Left colon (tissue), 2 donors: ENCODE measurements at regions not wholly inside any gene's neighbourhood (a gene's known extent, or its start where the extent isn't known, plus 50 kb on each side); places are given as distances from the start of the nearest gene placed in this dataset.
A peak's percentile ranks its signal among the peaks of the same experiment; 100 is the strongest.
"Not testable (repeated sequence)": the region's sequence is repeated elsewhere in the genome, so short reads cannot be mapped to it uniquely, and the experiment has no call there.

Experiments used
- ATAC-seq: fragments of 200-7000 bp; cut with Tn5 transposase; one replicate; pipeline ENCODE4 v1.9.1; 2020; ENCODE audit warnings: mild to moderate bottlenecking, moderate library complexity
- DNase-seq, 2 donors: peaks; one replicate each; pipeline ENCODE4 v3.0.0-alpha.2; 2020
- intact Hi-C, 2 donors: fragments of 100-400 bp; cut with DNase I in 1 of 2; cut with micrococcal nuclease in 1 of 2; formaldehyde crosslinking; loops; one replicate each; pipeline versions ENCODE4 v1.11.2 to v1.14.0; 2022; cut with DNase I, micrococcal nuclease
- donor health status: DM: no; HTN: no; CAD: no.
- donor health status: DM: yes; HTN: yes; CAD: no.

- intact Hi-C loops = no loop called here
- no peak for DNase-seq
- ATAC-seq = peak; percentile 48
Measured at GRCh38 chr5:155625897-155626543, 612.5 kb downstream of the KIF4B start.

- intact Hi-C loops = no loop called here
Measured at GRCh38 chr5:155626592-155626991, 613.0 kb downstream of the KIF4B start.

GRCh38 chr5:155628346-155628745, 614.8 kb downstream of the KIF4B start:
- ATAC-seq (peak; percentile 56), DNase-seq (peak in 1 of 2 donors; percentile 9)
- intact Hi-C loops = no loop called here

More at GRCh38 chr5:155626592-155626991, 613.0 kb downstream of the KIF4B start:
- no peak for ATAC-seq
- DNase-seq = no peak

GRCh38 chr5:155629597-155629996, 616.0 kb downstream of the KIF4B start:
- intact Hi-C loops = no loop called here
- no peak for DNase-seq
- peak; percentile 30 for ATAC-seq

GRCh38 chr5:155631116-155631515, 617.6 kb downstream of the KIF4B start:
- intact Hi-C loops = no loop called here
- DNase-seq (no peak), ATAC-seq (peak; percentile 36)

- intact Hi-C loops = no loop called here
- no peak for DNase-seq
- ATAC-seq = no peak
Measured at GRCh38 chr5:155633338-155633957, 619.9 kb downstream of the KIF4B start.

GRCh38 chr5:155649666-155650065, 636.1 kb downstream of the KIF4B start:
- no peak for ATAC-seq
- intact Hi-C loops = no loop called here
- DNase-seq = no peak

GRCh38 chr5:155655569-155655968, 642.0 kb downstream of the KIF4B start:
- intact Hi-C loops = no loop called here
- ATAC-seq (no peak), DNase-seq (no peak)

GRCh38 chr5:155661859-155662258, 648.3 kb downstream of the KIF4B start:
- no peak for DNase-seq
- no peak for ATAC-seq
- intact Hi-C loops = no loop called here

- no peak for ATAC-seq
- no peak for DNase-seq
- intact Hi-C loops = no loop called here
Measured at GRCh38 chr5:155665361-155665760, 651.8 kb downstream of the KIF4B start.

GRCh38 chr5:155672001-155672400, 655.0 kb upstream of the SGCD start:
- ATAC-seq, DNase-seq, intact Hi-C loops: not testable (repeated sequence)

- intact Hi-C loops = no loop called here
- ATAC-seq = no peak
- DNase-seq = no peak
Measured at GRCh38 chr5:155676967-155677366, 650.0 kb upstream of the SGCD start.

GRCh38 chr5:155678371-155678770, 648.6 kb upstream of the SGCD start:
- no peak for ATAC-seq
- intact Hi-C loops = no loop called here
- DNase-seq = no peak

GRCh38 chr5:155679530-155679929, 647.4 kb upstream of the SGCD start:
- ATAC-seq = no peak
- intact Hi-C loops = no loop called here
- no peak for DNase-seq

GRCh38 chr5:155684417-155684816, 642.5 kb upstream of the SGCD start:
- DNase-seq (no peak), ATAC-seq (no peak)
- intact Hi-C loops = no loop called here

GRCh38 chr5:155686131-155686530, 640.8 kb upstream of the SGCD start:
- no peak for DNase-seq
- no peak for ATAC-seq
- intact Hi-C loops = no loop called here

- DNase-seq (no peak), ATAC-seq (no peak)
- intact Hi-C loops = no loop called here
Measured at GRCh38 chr5:155689406-155689805, 637.6 kb upstream of the SGCD start.

- intact Hi-C loops = no loop called here
- DNase-seq (no peak), ATAC-seq (no peak)
Measured at GRCh38 chr5:155696362-155696761, 630.6 kb upstream of the SGCD start.

GRCh38 chr5:155697236-155697635, 629.7 kb upstream of the SGCD start:
- ATAC-seq = no peak
- no peak for DNase-seq
- intact Hi-C loops = no loop called here

GRCh38 chr5:155699385-155699784, 627.6 kb upstream of the SGCD start:
- no peak for DNase-seq
- ATAC-seq = peak; percentile 37
- intact Hi-C loops = no loop called here

GRCh38 chr5:155700333-155700732, 626.6 kb upstream of the SGCD start:
- intact Hi-C loops = no loop called here
- ATAC-seq (no peak), DNase-seq (no peak)
